ENCODE measurements at regions not wholly inside any gene's neighbourhood (a gene's known extent, or its start where the extent isn't known, plus 50 kb on each side); places are given as distances from the start of the nearest gene placed in this dataset.
"Not testable (repeated sequence)": the region's sequence is repeated elsewhere in the genome, so short reads cannot be mapped to it uniquely, and the experiment has no call there.

- no peak overlapping the region for H3K4me3 ChIP-seq
- no peaks in the 10 kb centered on the region for H3K27me3 ChIP-seq
- TF ChIP-seq POLR2A (IDR thresholded peaks at IDR 0.05), result no peak
- no peak for TF ChIP-seq POLR2AphosphoS5 (IDR thresholded peaks at IDR 0.05)
- no peak for TF ChIP-seq CTCF (IDR thresholded peaks at IDR 0.05)
- no peak for TF ChIP-seq EP300 (IDR thresholded peaks at IDR 0.05)
- WGBS, 2 donors (ENCODE audit: low coverage in 1 of 2), result 48 to 88% methylated on average over 2 of the region's 2 CpGs
- no peaks in the 10 kb centered on the region for H3K4me1 ChIP-seq
- H3K27ac ChIP-seq, result no peak overlapping the region
- H3K9me3 ChIP-seq, result peaks cover 0 to 9% (median 0%) of the 10 kb centered on the region in 3 donors
- H3K36me3 ChIP-seq, result no peaks in the 10 kb centered on the region
- no peak for ATAC-seq
Observed at GRCh38 chr4:170491981-170492380, 402.2 kb upstream of the AADAT start.

GRCh38 chr4:170476351-170476750 lies 386.6 kb upstream of the AADAT start:
- no peaks in the 10 kb centered on the region for H3K4me1 ChIP-seq
- no peaks in the 10 kb centered on the region for H3K9me3 ChIP-seq
- TF ChIP-seq POLR2A (IDR thresholded peaks at IDR 0.05), result no peak
- no peak for TF ChIP-seq CTCF (IDR thresholded peaks at IDR 0.05)
- no peak for TF ChIP-seq POLR2AphosphoS5 (IDR thresholded peaks at IDR 0.05)
- TF ChIP-seq EP300 (IDR thresholded peaks at IDR 0.05), result no peak
- H3K36me3 ChIP-seq, result no peaks in the 10 kb centered on the region
- no peak for ATAC-seq
- no peak overlapping the region for H3K4me3 ChIP-seq
- H3K27ac ChIP-seq, result no peak overlapping the region
- WGBS, 2 donors (ENCODE audit: low coverage in 1 of 2), result 19 to 31% methylated on average over 2 of the region's 2 CpGs
- H3K27me3 ChIP-seq, result no peaks in the 10 kb centered on the region

- no peaks in the 10 kb centered on the region for H3K36me3 ChIP-seq
- no peaks in the 10 kb centered on the region for H3K9me3 ChIP-seq
- no peak for TF ChIP-seq CTCF (IDR thresholded peaks at IDR 0.05)
- TF ChIP-seq POLR2A (IDR thresholded peaks at IDR 0.05), result no peak
- no peak for TF ChIP-seq EP300 (IDR thresholded peaks at IDR 0.05)
- TF ChIP-seq POLR2AphosphoS5 (IDR thresholded peaks at IDR 0.05), result no peak
- H3K27me3 ChIP-seq, result no peaks in the 10 kb centered on the region
- H3K27ac ChIP-seq, result no peak overlapping the region
- no peaks in the 10 kb centered on the region for H3K4me1 ChIP-seq
- H3K4me3 ChIP-seq, result no peak overlapping the region
- no peak for ATAC-seq
- WGBS, 2 donors (ENCODE audit: low coverage in 1 of 2), result no CpG with 5 or more reads among the region's 5 CpGs
Observed at GRCh38 chr4:170465429-170465828, 375.7 kb upstream of the AADAT start.

- TF ChIP-seq CTCF (IDR thresholded peaks at IDR 0.05) (no peak), EP300 (IDR thresholded peaks at IDR 0.05) (no peak), POLR2AphosphoS5 (IDR thresholded peaks at IDR 0.05) (no peak), POLR2A (IDR thresholded peaks at IDR 0.05) (no peak)
- H3K9me3 ChIP-seq, result no peaks in the 10 kb centered on the region
- H3K27ac ChIP-seq, result no peak overlapping the region
- ATAC-seq, result no peak
- no peak overlapping the region for H3K4me3 ChIP-seq
- WGBS, 2 donors (ENCODE audit: low coverage in 1 of 2), result 86% methylated on average over 5 of the region's 5 CpGs; no CpG with 5 or more reads in 1 of the 2 donors
- no peaks in the 10 kb centered on the region for H3K4me1 ChIP-seq
- H3K27me3 ChIP-seq, result no peaks in the 10 kb centered on the region
- no peaks in the 10 kb centered on the region for H3K36me3 ChIP-seq
Observed at GRCh38 chr4:170464614-170465197, 374.9 kb upstream of the AADAT start.

- Histone ChIP-seq H3K27me3 (no peaks in the 10 kb centered on the region), H3K27ac (no peak overlapping the region), H3K9me3 (no peaks in the 10 kb centered on the region), H3K4me3 (no peak overlapping the region), H3K36me3 (no peaks in the 10 kb centered on the region), H3K4me1 (no peaks in the 10 kb centered on the region)
- ATAC-seq, result no peak
- WGBS, 2 donors (ENCODE audit: low coverage in 1 of 2), result 58 to 89% methylated on average over 2 to 3 of the region's 3 CpGs
- no peak for TF ChIP-seq POLR2AphosphoS5 (IDR thresholded peaks at IDR 0.05)
- TF ChIP-seq CTCF (IDR thresholded peaks at IDR 0.05), result no peak
- TF ChIP-seq POLR2A (IDR thresholded peaks at IDR 0.05), result no peak
- TF ChIP-seq EP300 (IDR thresholded peaks at IDR 0.05), result no peak
Observed at GRCh38 chr4:170446782-170447181, 357.0 kb upstream of the AADAT start.

GRCh38 chr4:170441146-170441545 lies 351.4 kb upstream of the AADAT start:
- not testable (repeated sequence) for H3K36me3 ChIP-seq, H3K27me3 ChIP-seq, H3K9me3 ChIP-seq, H3K27ac ChIP-seq, H3K4me3 ChIP-seq, ATAC-seq, H3K4me1 ChIP-seq
- WGBS, 2 donors (ENCODE audit: low coverage in 1 of 2), result 68% methylated on average over 2 of the region's 2 CpGs; no CpG with 5 or more reads in 1 of the 2 donors

Measured in gastroesophageal sphincter (tissue), 4 donors.